ENCODE measurements at regions not wholly inside any gene's neighbourhood (a gene's known extent, or its start where the extent isn't known, plus 50 kb on each side); places are given as distances from the start of the nearest gene placed in this dataset.

DNA sequence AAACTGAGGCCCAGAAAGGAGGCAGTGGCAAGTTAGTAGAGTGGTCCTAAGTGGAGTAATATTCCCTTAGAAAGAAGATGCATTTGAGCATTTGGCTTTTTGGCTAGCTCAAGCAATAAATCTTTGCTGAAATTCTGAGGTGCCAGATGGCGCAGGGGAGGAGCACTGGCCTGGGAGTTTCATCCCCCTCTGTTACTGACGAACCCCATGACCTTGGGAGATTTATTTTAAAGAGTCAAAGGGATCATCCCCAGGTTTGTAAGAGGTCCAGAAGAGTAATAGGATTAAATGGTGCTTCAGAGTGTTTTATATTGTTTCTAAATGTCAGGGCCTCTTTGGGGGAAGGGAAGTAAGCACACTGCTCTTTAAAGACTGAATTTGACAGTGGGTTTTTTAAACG is 85.1 kb upstream of the PIAS1 start:
- DNase-seq (ENCODE audit: extremely low spot score, unreplicated experiment), result no peak
- TF ChIP-seq, protein P1, sequence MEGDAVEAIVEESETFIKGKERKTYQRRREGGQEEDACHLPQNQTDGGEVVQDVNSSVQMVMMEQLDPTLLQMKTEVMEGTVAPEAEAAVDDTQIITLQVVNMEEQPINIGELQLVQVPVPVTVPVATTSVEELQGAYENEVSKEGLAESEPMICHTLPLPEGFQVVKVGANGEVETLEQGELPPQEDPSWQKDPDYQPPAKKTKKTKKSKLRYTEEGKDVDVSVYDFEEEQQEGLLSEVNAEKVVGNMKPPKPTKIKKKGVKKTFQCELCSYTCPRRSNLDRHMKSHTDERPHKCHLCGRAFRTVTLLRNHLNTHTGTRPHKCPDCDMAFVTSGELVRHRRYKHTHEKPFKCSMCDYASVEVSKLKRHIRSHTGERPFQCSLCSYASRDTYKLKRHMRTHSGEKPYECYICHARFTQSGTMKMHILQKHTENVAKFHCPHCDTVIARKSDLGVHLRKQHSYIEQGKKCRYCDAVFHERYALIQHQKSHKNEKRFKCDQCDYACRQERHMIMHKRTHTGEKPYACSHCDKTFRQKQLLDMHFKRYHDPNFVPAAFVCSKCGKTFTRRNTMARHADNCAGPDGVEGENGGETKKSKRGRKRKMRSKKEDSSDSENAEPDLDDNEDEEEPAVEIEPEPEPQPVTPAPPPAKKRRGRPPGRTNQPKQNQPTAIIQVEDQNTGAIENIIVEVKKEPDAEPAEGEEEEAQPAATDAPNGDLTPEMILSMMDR (IDR thresholded peaks at IDR 0.05), result no peak
- H3K27me3 Mint-ChIP-seq (ENCODE audit: unreplicated experiment), result no peaks in the 10 kb centered on the region
- no peak overlapping the region for H3K4me3 Mint-ChIP-seq (ENCODE audit: unreplicated experiment)
- no peak overlapping the region for H3K27ac Mint-ChIP-seq (ENCODE audit: unreplicated experiment)
- H3K9me3 Mint-ChIP-seq (ENCODE audit: unreplicated experiment), result no peaks in the 10 kb centered on the region
- no peaks in the 10 kb centered on the region for H3K36me3 Mint-ChIP-seq (ENCODE audit: unreplicated experiment)
- H3K4me1 Mint-ChIP-seq (ENCODE audit: unreplicated experiment), result peaks cover 15% of the 10 kb centered on the region

DNA sequence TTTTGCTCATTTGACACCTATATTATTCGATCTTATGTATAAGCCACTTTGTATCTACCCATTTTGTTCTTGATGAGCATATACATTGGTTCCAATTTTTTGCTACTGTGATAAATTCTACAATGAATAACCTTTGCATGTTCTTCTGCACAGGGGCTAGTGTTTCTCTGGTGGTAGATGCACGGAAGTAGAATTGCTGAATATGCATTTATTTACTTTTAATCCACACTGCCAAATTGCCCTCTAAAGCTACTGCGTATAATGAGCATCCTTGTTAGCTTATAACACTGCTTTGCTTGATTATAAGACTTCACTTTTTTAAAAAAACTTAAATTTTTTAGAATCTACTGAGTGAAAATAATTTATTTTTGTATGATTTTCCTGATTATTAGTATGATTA is 84.2 kb upstream of the PIAS1 start:
- H3K9me3 Mint-ChIP-seq (ENCODE audit: unreplicated experiment), result no peaks in the 10 kb centered on the region
- H3K4me1 Mint-ChIP-seq (ENCODE audit: unreplicated experiment), result peaks cover 15% of the 10 kb centered on the region
- H3K4me3 Mint-ChIP-seq (ENCODE audit: unreplicated experiment), result no peak overlapping the region
- no peaks in the 10 kb centered on the region for H3K36me3 Mint-ChIP-seq (ENCODE audit: unreplicated experiment)
- H3K27ac Mint-ChIP-seq (ENCODE audit: unreplicated experiment), result no peak overlapping the region
- DNase-seq (ENCODE audit: extremely low spot score, unreplicated experiment), result no peak
- no peaks in the 10 kb centered on the region for H3K27me3 Mint-ChIP-seq (ENCODE audit: unreplicated experiment)
- TF ChIP-seq, protein P1 (IDR thresholded peaks at IDR 0.05), result no peak

DNA sequence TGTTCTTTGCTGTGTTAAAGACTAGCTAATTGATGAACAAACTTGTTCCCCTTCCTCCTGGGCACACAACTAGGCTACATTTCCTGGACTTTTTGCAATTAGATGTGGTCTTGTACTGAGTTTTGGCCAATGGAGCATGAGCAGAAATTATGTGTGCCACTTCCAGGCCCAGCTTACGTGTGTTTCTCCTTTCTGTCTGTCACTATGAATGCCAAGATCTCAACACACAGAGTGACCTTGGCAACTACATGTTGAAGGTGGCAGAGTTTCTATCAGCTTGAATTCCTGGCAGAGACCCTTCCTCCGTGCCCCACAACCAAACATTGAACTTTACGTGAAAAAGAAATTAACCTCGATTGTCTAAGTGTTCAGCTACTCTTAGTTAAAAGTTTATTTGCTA is 81.7 kb upstream of the PIAS1 start:
- no peaks in the 10 kb centered on the region for H3K36me3 Mint-ChIP-seq (ENCODE audit: unreplicated experiment)
- H3K4me3 Mint-ChIP-seq (ENCODE audit: unreplicated experiment), result no peak overlapping the region
- no peaks in the 10 kb centered on the region for H3K27me3 Mint-ChIP-seq (ENCODE audit: unreplicated experiment)
- peaks cover 14% of the 10 kb centered on the region for H3K4me1 Mint-ChIP-seq (ENCODE audit: unreplicated experiment)
- H3K27ac Mint-ChIP-seq (ENCODE audit: unreplicated experiment), result no peak overlapping the region
- DNase-seq (ENCODE audit: extremely low spot score, unreplicated experiment), result no peak
- TF ChIP-seq, protein P1 (IDR thresholded peaks at IDR 0.05), result no peak
- no peaks in the 10 kb centered on the region for H3K9me3 Mint-ChIP-seq (ENCODE audit: unreplicated experiment)

DNA sequence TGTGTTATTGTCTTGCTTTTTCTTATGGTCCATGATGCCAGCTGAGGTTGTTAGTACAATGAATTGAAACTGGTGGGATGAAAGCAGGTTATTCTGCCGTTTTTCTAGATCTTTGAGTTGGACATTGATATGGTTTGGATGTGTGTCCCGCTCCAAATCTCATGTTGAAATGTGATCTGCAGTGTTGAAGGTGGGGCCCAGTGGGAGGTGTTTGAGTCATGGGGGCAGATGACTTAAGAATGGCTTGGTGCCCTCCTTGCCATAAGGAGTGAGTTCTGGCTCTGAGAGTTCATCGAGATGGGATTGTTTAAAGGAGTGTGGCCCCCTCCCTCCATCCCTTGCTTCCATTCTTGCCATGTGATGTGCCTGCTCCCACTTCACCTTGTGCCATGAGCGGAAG is 80.3 kb upstream of the PIAS1 start:
- no peak for DNase-seq (ENCODE audit: extremely low spot score, unreplicated experiment)
- Mint-ChIP-seq H3K4me1 (ENCODE audit: unreplicated experiment) (no peaks in the 10 kb centered on the region), H3K9me3 (ENCODE audit: unreplicated experiment) (peaks cover 3% of the 10 kb centered on the region), H3K27ac (ENCODE audit: unreplicated experiment) (no peak overlapping the region), H3K27me3 (ENCODE audit: unreplicated experiment) (no peaks in the 10 kb centered on the region), H3K36me3 (ENCODE audit: unreplicated experiment) (peaks cover 1% of the 10 kb centered on the region), H3K4me3 (ENCODE audit: unreplicated experiment) (no peak overlapping the region)
- TF ChIP-seq, protein P1 (IDR thresholded peaks at IDR 0.05), result no peak

DNA sequence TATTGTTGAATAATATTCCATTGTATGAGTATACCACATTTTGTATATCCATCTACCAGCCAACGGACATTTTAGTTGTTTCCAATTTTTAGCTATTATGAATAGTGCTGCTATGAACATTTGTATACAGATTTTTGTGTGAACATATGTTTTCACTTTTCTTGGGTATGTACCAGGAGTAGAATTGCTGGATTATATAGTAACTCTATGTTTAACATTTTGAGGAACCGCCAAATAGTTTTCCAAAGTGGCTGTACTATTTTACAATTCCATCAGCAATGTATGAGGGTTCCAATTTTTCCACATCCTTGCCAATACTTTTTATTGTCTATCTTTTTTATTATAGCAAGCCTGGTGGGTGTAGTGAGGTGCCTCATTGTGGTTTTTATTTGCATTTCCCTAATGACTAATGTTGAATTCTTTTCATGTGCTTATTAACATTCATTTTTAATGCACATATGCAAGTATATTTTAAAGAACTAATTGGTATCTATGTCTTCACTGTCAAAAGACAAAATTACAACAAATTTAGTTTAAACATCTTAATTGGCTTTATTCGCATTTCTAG is 77.5 kb upstream of the PIAS1 start:
- H3K27ac Mint-ChIP-seq (ENCODE audit: unreplicated experiment), result no peak overlapping the region
- no peaks in the 10 kb centered on the region for H3K27me3 Mint-ChIP-seq (ENCODE audit: unreplicated experiment)
- TF ChIP-seq, protein P1 (IDR thresholded peaks at IDR 0.05), result no peak
- H3K4me1 Mint-ChIP-seq (ENCODE audit: unreplicated experiment), result no peaks in the 10 kb centered on the region
- H3K9me3 Mint-ChIP-seq (ENCODE audit: unreplicated experiment), result peaks cover 10% of the 10 kb centered on the region
- peaks cover 2% of the 10 kb centered on the region for H3K36me3 Mint-ChIP-seq (ENCODE audit: unreplicated experiment)
- H3K4me3 Mint-ChIP-seq (ENCODE audit: unreplicated experiment), result no peak overlapping the region
- DNase-seq (ENCODE audit: extremely low spot score, unreplicated experiment), result no peak
